ENCODE measurements at regions not wholly inside any gene's neighbourhood (a gene's known extent, or its start where the extent isn't known, plus 50 kb on each side); places are given as distances from the start of the nearest gene placed in this dataset.
"Not testable (repeated sequence)": the region's sequence is repeated elsewhere in the genome, so short reads cannot be mapped to it uniquely, and the experiment has no call there.

DNA sequence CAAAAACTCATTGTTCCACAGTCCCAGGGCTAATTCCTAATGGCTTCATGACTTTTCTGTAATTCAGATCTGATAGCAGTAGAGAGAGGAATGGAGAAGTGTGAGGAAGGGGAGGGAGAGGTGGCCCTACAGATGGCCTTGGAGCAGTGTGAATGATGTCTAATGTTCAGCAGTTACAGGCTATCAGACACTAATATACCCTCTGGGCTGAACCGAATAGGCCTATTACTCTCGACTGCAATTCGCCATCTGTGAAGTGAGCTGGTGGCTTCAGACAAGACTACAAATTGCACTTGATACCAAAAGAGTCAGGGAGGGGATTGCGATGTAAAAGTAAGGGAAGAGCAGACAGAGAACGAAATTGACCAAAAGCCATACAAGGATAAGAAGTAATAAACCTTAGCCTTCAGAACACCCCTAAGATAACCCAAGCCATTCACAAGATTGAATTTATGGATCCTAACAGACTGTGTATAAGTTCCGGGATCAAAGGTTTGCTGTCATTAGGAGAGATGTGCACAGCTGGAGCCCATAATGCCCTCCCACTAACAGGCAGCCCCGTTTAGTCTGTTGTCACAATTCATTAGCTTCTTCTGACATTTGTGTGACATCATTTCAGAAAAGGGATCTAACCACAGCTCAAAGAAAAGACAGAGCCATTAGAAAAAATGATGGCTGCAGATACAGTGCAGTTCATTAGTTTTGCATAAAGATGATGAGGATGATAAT lies 642.4 kb upstream of the API5 start:
- no peak for DNase-seq (ENCODE audit: low read depth in 4 of 4, low spot score in 3 of 4)

GRCh38 chr11:42674436-42674835 lies 637.4 kb upstream of the API5 start:
- DNase-seq (ENCODE audit: low read depth in 4 of 4, low spot score in 3 of 4): no peak

DNA sequence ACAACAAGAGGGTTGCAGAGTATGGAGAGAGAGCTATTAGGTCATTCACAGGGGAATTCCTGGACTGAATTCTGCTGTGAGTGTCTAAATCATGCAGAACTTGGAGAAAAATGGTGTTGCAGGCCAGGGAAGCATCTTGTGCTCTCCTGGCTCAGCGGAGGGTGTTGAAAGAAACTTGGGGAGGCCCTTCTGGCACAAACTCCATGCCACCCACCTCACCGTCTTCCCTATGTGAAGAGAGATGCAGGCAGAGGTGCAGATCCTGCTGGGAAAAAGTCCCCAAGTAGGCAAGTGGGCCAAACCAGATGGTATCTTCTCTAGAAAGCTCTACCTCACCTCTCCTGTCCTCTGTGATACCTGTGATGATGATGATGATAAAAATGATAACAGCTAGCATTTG lies 604.3 kb upstream of the API5 start:
- no peak for DNase-seq (ENCODE audit: low read depth in 4 of 4, low spot score in 3 of 4)

DNA sequence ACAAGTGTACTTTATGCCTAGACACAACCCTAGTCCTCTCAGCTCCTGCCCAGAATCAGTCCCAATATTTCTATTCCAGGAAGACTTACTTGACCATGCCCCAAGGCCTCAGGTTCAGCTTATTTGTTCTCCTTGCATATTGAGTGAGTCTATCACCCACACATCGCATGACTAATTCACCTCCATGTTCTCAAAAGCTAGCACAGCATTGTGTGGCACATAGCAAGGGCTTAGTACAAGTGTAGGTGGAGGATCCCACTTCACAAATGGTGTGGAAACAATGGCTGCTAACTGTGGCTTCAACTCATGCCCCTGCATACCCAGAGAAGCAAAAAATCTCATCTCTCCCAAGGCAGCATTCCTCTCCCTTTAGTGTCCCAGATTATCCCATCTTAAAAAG lies 602.6 kb upstream of the API5 start:
- DNase-seq (ENCODE audit: low read depth in 4 of 4, low spot score in 3 of 4): no peak

DNA sequence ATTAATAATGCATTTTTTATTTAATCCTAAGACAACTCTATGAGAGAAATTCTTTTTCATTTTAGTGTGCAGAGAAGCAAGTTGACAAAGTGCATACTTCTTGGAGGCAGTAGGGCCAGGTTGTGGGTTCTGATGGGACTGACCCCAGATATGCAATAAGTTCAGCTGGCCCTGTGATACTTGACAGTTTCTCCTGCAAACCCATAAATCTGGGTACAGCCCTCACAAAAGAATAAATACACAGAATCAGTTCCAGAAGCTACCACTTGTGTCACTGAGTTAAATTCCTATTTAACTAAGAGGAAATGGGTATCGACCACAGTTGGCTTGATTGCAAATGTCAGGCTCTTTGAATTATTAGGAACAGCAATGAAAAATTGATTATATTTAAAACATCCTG lies 598.5 kb upstream of the API5 start:
- no peak for DNase-seq (ENCODE audit: low read depth in 4 of 4, low spot score in 3 of 4)

GRCh38 chr11:42713753-42714152 lies 598.0 kb upstream of the API5 start:
- DNase-seq (ENCODE audit: low read depth in 4 of 4, low spot score in 3 of 4): no peak

- DNase-seq (ENCODE audit: low read depth in 4 of 4, low spot score in 3 of 4): no peak
These were observed 590.9 kb upstream of the API5 start for GRCh38 chr11:42720716-42721563.

DNA sequence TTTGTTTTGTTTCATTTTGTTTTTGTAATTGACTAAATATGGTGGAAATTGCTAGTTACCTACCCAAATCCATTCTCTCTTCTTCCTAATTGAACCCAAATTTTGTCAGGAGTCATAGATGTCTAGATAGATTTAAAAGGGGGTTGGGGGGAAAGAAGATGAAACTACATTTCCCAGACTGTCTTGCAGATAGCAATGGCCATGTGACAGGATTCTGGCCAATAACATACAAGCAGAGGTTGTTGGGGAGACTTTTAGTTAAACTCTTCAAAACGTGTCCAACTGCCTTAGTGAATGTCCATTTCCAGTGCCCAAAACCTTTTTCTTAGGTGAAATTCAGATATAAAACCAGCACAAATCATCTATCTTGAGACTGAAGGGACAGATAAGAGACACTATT lies 583.9 kb upstream of the API5 start:
- no peak for DNase-seq (ENCODE audit: low read depth in 4 of 4, low spot score in 3 of 4)

- DNase-seq (ENCODE audit: low read depth in 4 of 4, low spot score in 3 of 4): no peak
These were observed 549.4 kb upstream of the API5 start for GRCh38 chr11:42762348-42762747.

- no peak for DNase-seq (ENCODE audit: low read depth in 4 of 4, low spot score in 3 of 4)
These were observed 546.9 kb upstream of the API5 start for GRCh38 chr11:42764936-42765335.

DNA sequence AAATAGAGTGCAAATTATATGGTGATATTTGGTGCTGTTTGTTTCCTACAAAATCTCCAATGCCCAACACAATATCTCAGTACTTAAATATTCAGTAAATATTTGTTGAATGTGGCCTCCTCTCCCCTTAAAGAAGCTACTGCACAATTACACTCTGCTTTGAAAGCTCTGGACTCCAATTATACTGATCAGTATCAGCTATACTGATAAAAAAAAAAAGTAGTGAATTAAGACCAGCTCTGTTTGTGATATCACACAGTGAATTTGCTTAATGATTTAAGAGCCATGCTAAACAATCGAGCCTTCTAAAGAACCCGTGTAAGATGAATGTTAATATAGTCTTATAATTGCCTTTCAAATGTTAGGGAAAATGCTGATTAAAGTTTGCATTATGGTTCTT lies 543.2 kb upstream of the API5 start:
- DNase-seq (ENCODE audit: low read depth in 4 of 4, low spot score in 3 of 4): no peak

DNA sequence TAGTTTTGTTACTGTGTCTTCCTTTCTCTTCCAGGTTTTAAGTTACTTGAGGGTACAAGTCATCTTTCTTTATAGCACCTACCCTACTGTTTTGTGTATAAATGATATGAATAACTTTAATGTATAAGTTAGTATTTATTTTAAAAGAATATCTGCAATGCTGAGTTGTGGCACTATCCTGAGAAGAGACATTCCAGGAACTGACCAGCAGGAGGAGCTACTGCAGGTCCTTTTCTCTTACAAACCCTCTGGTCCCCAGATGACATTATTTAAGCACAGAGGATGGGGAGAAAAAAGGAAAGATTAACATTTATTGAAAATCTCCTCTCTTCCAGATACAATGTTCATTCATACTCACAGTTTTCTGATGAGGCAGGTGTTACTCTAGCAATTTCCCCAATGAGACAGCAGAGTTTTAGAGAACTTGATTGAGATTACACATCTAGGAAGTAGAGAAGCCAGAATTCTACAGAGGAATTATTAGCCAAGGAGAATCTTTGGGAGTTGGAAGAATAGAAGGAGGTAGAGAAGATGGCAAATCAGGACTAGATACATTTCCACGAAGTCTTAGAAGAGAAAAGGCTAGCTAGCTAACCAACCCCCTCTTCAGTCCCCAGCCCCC lies 541.2 kb upstream of the API5 start:
- peak in 3 of 4 donors; percentile 7 to 29 (median 16) for DNase-seq (ENCODE audit: low read depth in 4 of 4, low spot score in 3 of 4)

DNA sequence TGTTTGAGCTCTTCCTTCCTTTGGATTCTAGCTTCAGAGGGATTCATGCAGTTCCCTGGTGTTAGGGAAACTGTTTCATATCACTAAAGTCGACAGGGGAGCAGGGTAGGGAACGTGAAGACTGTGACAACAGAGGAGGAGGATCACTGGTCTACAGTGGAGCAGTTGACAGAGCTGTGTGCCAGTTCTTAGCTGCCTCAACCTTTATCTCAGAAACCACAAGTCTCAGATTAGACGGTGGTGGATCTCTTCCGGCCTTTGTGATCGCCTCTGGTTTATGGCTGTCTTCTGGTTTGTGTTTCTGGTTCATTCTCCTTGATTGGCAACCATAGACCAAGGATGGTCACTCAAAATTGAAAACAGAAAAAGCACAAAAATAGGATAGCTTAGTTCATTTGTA lies 538.9 kb upstream of the API5 start:
- no peak for DNase-seq (ENCODE audit: low read depth in 4 of 4, low spot score in 3 of 4)

DNA sequence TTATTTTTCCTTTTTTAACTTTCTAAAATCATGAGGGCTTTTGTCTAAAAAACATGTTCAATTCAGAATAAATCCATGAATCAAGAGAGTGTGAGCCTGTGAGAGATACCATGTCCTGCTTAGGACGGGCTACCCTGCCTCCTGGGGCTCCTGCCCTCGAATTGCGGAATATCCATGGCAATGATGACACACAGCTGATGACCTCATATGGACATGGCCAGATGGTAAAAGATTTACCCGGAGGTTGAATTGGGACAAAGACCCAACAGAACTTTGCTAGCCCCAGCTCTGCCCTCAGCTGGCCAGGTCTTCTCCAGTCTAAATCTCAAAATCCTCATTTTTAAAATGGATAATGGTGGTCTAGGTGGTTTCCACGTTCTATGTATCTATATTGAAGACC lies 538.1 kb upstream of the API5 start:
- DNase-seq (ENCODE audit: low read depth in 4 of 4, low spot score in 3 of 4): no peak

- DNase-seq (ENCODE audit: low read depth in 4 of 4, low spot score in 3 of 4): no peak
These were observed 537.2 kb upstream of the API5 start for GRCh38 chr11:42774567-42774966.

GRCh38 chr11:42777776-42778175 lies 534.0 kb upstream of the API5 start:
- DNase-seq (ENCODE audit: low read depth in 4 of 4, low spot score in 3 of 4): no peak

DNA sequence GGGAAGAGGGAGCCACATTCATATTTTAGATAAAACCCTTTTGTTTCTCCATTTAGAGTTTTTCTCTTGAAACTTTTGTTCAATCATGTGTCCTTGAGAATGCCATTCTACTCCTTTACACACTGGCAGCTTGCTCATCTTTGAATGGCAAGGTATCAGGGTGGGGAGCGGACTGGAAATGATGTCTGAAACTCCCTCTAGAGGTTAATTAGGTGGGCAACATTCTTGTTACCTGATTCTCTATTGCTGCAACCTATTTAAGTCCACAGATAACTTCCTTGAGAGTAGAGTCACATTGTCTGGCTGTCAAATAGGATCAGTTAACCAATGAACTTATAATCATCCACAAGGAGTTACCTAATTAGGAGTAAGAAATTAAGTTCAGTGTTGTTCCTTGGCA lies 533.6 kb upstream of the API5 start:
- no peak for DNase-seq (ENCODE audit: low read depth in 4 of 4, low spot score in 3 of 4)

GRCh38 chr11:42779555-42779954 lies 532.2 kb upstream of the API5 start:
- no peak for DNase-seq (ENCODE audit: low read depth in 4 of 4, low spot score in 3 of 4)

GRCh38 chr11:42786981-42787380 lies 524.8 kb upstream of the API5 start:
- no peak for DNase-seq (ENCODE audit: low read depth in 4 of 4, low spot score in 3 of 4)

- not testable (repeated sequence) for DNase-seq (ENCODE audit: low read depth in 4 of 4, low spot score in 3 of 4)
These were observed 516.3 kb upstream of the API5 start for GRCh38 chr11:42795483-42795882.

- DNase-seq (ENCODE audit: low read depth in 4 of 4, low spot score in 3 of 4): no peak
These were observed 511.8 kb upstream of the API5 start for GRCh38 chr11:42800041-42800440.

All from left renal pelvis (tissue), 4 donors.